ENCODE measurements at regions not wholly inside any gene's neighbourhood (a gene's known extent, or its start where the extent isn't known, plus 50 kb on each side); places are given as distances from the start of the nearest gene placed in this dataset.

DNA sequence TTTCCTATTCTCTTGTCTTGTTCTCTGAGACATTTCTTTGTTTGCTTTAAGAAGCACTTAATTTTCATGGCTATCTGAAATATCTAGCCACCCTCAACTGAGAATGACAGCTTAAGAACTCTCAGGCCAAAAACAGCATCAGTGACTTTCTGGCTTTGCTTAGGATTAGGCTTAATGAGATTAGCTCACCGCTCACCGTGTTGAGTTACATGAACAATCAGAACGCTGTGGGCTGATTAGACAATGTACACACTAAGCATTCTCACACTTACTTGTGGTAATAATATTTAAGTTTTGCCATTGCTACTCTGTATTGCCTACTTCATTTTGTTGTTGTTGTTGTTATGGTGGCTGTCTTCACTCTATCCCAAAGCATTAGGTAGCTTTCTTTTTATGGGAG is 1283.6 kb downstream of the UQCRFS1 start:
- no peaks in the 10 kb centered on the region for H3K36me3 ChIP-seq
- intact Hi-C loops (cut with DNase I): no loop called here

DNA sequence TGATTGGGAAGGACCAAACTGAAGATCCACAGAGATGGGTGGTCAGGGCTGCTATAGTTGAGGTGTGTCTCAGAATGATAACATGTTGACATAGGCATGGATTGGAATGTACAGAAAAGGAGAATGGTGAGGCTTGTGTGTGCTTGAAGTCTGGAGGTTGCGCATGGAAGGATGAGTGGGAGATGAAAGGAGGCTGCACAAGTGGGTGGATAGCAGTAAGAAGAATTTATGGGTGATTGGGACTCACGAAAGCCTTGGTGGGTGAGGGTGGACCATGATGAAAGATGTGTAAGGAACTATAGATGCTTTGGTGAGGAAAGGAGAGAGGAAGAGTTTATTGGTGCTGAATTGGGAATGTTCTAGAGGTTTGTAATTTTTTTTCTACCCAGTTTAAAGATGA is 1287.7 kb downstream of the UQCRFS1 start:
- no peaks in the 10 kb centered on the region for H3K27me3 ChIP-seq
- no peak for DNase-seq (ENCODE audit: low spot score in 2 of 2)
- TF ChIP-seq, protein P1, sequence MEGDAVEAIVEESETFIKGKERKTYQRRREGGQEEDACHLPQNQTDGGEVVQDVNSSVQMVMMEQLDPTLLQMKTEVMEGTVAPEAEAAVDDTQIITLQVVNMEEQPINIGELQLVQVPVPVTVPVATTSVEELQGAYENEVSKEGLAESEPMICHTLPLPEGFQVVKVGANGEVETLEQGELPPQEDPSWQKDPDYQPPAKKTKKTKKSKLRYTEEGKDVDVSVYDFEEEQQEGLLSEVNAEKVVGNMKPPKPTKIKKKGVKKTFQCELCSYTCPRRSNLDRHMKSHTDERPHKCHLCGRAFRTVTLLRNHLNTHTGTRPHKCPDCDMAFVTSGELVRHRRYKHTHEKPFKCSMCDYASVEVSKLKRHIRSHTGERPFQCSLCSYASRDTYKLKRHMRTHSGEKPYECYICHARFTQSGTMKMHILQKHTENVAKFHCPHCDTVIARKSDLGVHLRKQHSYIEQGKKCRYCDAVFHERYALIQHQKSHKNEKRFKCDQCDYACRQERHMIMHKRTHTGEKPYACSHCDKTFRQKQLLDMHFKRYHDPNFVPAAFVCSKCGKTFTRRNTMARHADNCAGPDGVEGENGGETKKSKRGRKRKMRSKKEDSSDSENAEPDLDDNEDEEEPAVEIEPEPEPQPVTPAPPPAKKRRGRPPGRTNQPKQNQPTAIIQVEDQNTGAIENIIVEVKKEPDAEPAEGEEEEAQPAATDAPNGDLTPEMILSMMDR (IDR thresholded peaks at IDR 0.05): no peak
- no peak overlapping the region for H3K27ac ChIP-seq
- H3K4me3 ChIP-seq: no peak overlapping the region
- intact Hi-C loops (cut with DNase I): no loop called here
- no peaks in the 10 kb centered on the region for H3K9me3 ChIP-seq
- no peaks in the 10 kb centered on the region for H3K4me1 ChIP-seq
- H3K36me3 ChIP-seq: no peaks in the 10 kb centered on the region

More for the DNA sequence above, 1283.6 kb downstream of the UQCRFS1 start:
- H3K27ac ChIP-seq: no peak overlapping the region
- no peaks in the 10 kb centered on the region for H3K27me3 ChIP-seq
- TF ChIP-seq, protein P1 (IDR thresholded peaks at IDR 0.05): no peak
- no peaks in the 10 kb centered on the region for H3K4me1 ChIP-seq
- no peak overlapping the region for H3K4me3 ChIP-seq
- no peaks in the 10 kb centered on the region for H3K9me3 ChIP-seq
- DNase-seq (ENCODE audit: low spot score in 2 of 2): no peak

DNA sequence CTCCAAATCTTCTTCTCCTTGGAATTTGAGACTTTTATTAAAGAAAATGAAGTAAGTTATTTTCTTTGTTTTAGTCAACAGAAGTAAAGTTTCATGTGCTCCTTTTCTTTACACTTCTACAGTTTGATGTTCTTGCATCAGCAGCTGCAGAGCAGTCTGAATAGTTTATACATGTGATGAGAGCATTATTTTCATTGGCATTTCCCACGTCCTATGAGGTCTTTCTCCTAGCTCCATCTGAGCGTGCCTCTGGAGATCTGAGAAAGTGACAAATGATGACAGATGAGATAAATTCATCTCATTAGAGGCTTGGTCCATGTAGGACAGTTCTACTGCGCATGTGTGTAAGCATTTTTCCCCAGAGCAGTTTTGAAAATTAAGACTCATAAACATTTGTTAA is 1290.0 kb downstream of the UQCRFS1 start:
- Histone ChIP-seq H3K9me3 (no peaks in the 10 kb centered on the region), H3K4me3 (no peak overlapping the region), H3K4me1 (no peaks in the 10 kb centered on the region), H3K36me3 (no peaks in the 10 kb centered on the region), H3K27me3 (no peaks in the 10 kb centered on the region), H3K27ac (no peak overlapping the region)
- intact Hi-C loops (cut with DNase I): no loop called here
- no peak for DNase-seq (ENCODE audit: low spot score in 2 of 2)
- TF ChIP-seq, protein P1 (IDR thresholded peaks at IDR 0.05): no peak

DNA sequence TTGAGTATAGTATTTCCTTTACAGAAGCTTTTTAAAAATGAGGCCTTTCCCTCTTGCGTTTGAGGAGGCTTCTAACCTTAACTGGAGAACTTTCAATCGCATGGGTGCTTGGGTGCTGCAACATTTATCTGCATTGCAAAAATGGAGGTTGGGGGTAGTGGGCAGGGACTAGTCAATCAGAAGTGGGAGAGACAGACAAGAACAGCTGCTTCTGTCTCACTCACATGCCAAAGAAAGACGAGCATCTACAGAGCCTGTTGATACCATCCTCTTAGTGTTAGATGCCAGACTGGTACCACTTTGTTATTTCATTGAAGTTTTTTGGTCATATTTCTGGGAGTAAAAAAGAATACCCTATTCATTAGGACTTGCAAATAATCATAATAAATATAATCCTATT is 1292.2 kb downstream of the UQCRFS1 start:
- no peaks in the 10 kb centered on the region for H3K27me3 ChIP-seq
- intact Hi-C loops (cut with DNase I): no loop called here
- TF ChIP-seq, protein P1 (IDR thresholded peaks at IDR 0.05): no peak

DNA sequence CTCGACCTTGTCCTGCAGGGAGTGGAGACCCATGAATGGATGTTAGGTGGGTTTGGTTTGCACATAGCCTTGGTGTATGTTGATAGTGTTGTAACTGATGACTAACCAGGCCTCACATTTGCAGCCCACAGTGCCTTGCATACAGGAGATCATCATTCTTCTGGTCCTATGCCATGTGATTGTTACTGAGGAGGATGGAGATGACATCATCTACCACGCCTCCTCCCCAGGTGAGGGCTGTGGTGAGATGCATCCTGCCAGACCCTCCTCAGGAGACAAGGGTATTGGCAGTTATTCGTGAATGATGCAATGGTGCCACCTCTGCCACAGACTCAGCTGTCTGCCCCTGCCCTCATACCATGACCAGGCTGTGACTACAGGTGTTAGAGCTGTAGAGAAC is 1294.1 kb downstream of the UQCRFS1 start:
- Histone ChIP-seq H3K4me3 (no peak overlapping the region), H3K4me1 (no peaks in the 10 kb centered on the region), H3K27me3 (no peaks in the 10 kb centered on the region), H3K9me3 (no peaks in the 10 kb centered on the region), H3K36me3 (no peaks in the 10 kb centered on the region), H3K27ac (no peak overlapping the region)
- intact Hi-C loops (cut with DNase I): no loop called here
- TF ChIP-seq, protein P1 (IDR thresholded peaks at IDR 0.05): no peak
- no peak for DNase-seq (ENCODE audit: low spot score in 2 of 2)

More for the DNA sequence above, 1292.2 kb downstream of the UQCRFS1 start:
- Histone ChIP-seq H3K9me3 (no peaks in the 10 kb centered on the region), H3K4me1 (no peaks in the 10 kb centered on the region), H3K4me3 (no peak overlapping the region), H3K27ac (no peak overlapping the region), H3K36me3 (no peaks in the 10 kb centered on the region)
- DNase-seq (ENCODE audit: low spot score in 2 of 2): no peak
